Prostate gland (tissue), 2 donors: ENCODE measurements at regions not wholly inside any gene's neighbourhood (a gene's known extent, or its start where the extent isn't known, plus 50 kb on each side); places are given as distances from the start of the nearest gene placed in this dataset.

Experiments used
- DNase-seq: peaks from one replicate; pipeline ENCODE4 v3.0.0-alpha.2; 2019; ENCODE audit warnings: low spot score
- H3K27ac ChIP-seq, 2 donors: fragments of 200-600 bp; sonication (generic); 2 replicates each; pipeline ENCODE4 v1.5.1; 2017 to 2019
- H3K27me3 ChIP-seq: fragments of 200-600 bp; sonication (generic); replicated peaks from 2 replicates; pipeline ENCODE4 v1.5.1; 2019; ENCODE audit not compliant: insufficient read depth
- H3K36me3 ChIP-seq, 2 donors: fragments of 200-600 bp; sonication (generic); 1 replicate in 1 of 2; 2 replicates in 1 of 2; pipeline versions ENCODE4 v1.5.1 to v1.8.1; 2017 to 2019
- H3K4me1 ChIP-seq: fragments of 200-600 bp; sonication (generic); replicated peaks from 2 replicates; pipeline ENCODE4 v1.5.1; 2019
- H3K4me3 ChIP-seq, 2 donors: fragments of 200-600 bp; sonication (generic); 2 replicates each; pipeline ENCODE4 v1.5.1; 2017 to 2019
- H3K9me3 ChIP-seq: fragments of 200-600 bp; sonication (generic); 2 replicates; pipeline ENCODE4 v1.5.1; 2017
- CTCF ChIP-seq, 4 experiments: fragments of 200-600 bp in 2 of 4; fragments of 450-650 bp in 2 of 4; sonication (generic) in 2 of 4; IDR thresholded peaks; 1 replicate in 3 of 4; 2 replicates in 1 of 4; pipeline ENCODE4 v1.5.1; 2016 to 2019; ENCODE audit warnings: antibody characterized with exemption in 4 of 4, mild to moderate bottlenecking in 2 of 4, moderate library complexity in 2 of 4
- POLR2A ChIP-seq: fragments of 450-650 bp; IDR thresholded peaks from one replicate; pipeline ENCODE4 v1.6.1; 2016; ENCODE audit warnings: antibody characterized with exemption, mild to moderate bottlenecking
- POLR2AphosphoS5 ChIP-seq: sonication (generic); formaldehyde crosslinking; IDR thresholded peaks from one replicate; pipeline ENCODE4 v1.6.1; 2017; ENCODE audit warnings: antibody characterized with exemption
- WGBS: methylation state at CpG from one replicate; pipeline ENCODE4 v1.1.5; 2018; 5-methylcytosine and 5-hydroxymethylcytosine counted together
- intact Hi-C: fragments of 100-400 bp; cut with DNase I; formaldehyde crosslinking; loops from one replicate; pipeline ENCODE4 v1.14.2; 2022

- no peak for DNase-seq
- 81% methylated on average over 2 of the region's 2 CpGs for WGBS
- H3K4me1 ChIP-seq = no peaks in the 10 kb centered on the region
- no peaks in the 10 kb centered on the region for H3K9me3 ChIP-seq
- H3K36me3 ChIP-seq = no peaks in the 10 kb centered on the region
- no peak overlapping the region for H3K4me3 ChIP-seq
- TF ChIP-seq POLR2A (no peak), CTCF (IDR thresholded peaks at IDR 0.05) (no peak), POLR2AphosphoS5 (no peak)
- no peaks in the 10 kb centered on the region for H3K27me3 ChIP-seq
- intact Hi-C loops = no loop called here
- no peak overlapping the region for H3K27ac ChIP-seq
Measured at GRCh38 chr9:8158574-8158973, 359.0 kb upstream of the DMAC1 start.

- no peak for DNase-seq
- Histone ChIP-seq H3K27me3 (no peaks in the 10 kb centered on the region), H3K4me1 (no peaks in the 10 kb centered on the region), H3K36me3 (no peaks in the 10 kb centered on the region), H3K4me3 (no peak overlapping the region), H3K9me3 (no peaks in the 10 kb centered on the region), H3K27ac (no peak overlapping the region)
- intact Hi-C loops = no loop called here
- WGBS = 73% methylated on average over 3 of the region's 3 CpGs
- TF ChIP-seq POLR2A = no peak
- TF ChIP-seq CTCF (IDR thresholded peaks at IDR 0.05) = no peak
- no peak for TF ChIP-seq POLR2AphosphoS5
Measured at GRCh38 chr9:8157683-8158324, 358.2 kb upstream of the DMAC1 start.

GRCh38 chr9:8156346-8156745 is 356.8 kb upstream of the DMAC1 start:
- H3K36me3 ChIP-seq = no peaks in the 10 kb centered on the region
- no peaks in the 10 kb centered on the region for H3K4me1 ChIP-seq
- no peak overlapping the region for H3K27ac ChIP-seq
- TF ChIP-seq POLR2AphosphoS5 (no peak), CTCF (IDR thresholded peaks at IDR 0.05) (no peak), POLR2A (no peak)
- H3K27me3 ChIP-seq = no peaks in the 10 kb centered on the region
- no peak overlapping the region for H3K4me3 ChIP-seq
- intact Hi-C loops = no loop called here
- no peak for DNase-seq
- no peaks in the 10 kb centered on the region for H3K9me3 ChIP-seq
- 70% methylated on average over 2 of the region's 2 CpGs for WGBS

GRCh38 chr9:8155706-8156105 is 356.1 kb upstream of the DMAC1 start:
- Histone ChIP-seq H3K4me3 (no peak overlapping the region), H3K27ac (no peak overlapping the region), H3K36me3 (no peaks in the 10 kb centered on the region), H3K4me1 (no peaks in the 10 kb centered on the region), H3K9me3 (no peaks in the 10 kb centered on the region), H3K27me3 (no peaks in the 10 kb centered on the region)
- TF ChIP-seq POLR2AphosphoS5 (no peak), POLR2A (no peak), CTCF (IDR thresholded peaks at IDR 0.05) (no peak)
- WGBS = 90% methylated on average over 5 of the region's 5 CpGs
- no peak for DNase-seq
- intact Hi-C loops = no loop called here

GRCh38 chr9:8143677-8144076 is 344.1 kb upstream of the DMAC1 start:
- no peaks in the 10 kb centered on the region for H3K27me3 ChIP-seq
- intact Hi-C loops = no loop called here
- no peak for TF ChIP-seq POLR2A
- H3K4me1 ChIP-seq = no peaks in the 10 kb centered on the region
- no peak overlapping the region for H3K4me3 ChIP-seq
- H3K36me3 ChIP-seq = no peaks in the 10 kb centered on the region
- WGBS = 59% methylated on average over 3 of the region's 3 CpGs
- H3K9me3 ChIP-seq = no peaks in the 10 kb centered on the region
- DNase-seq = no peak
- H3K27ac ChIP-seq = no peak overlapping the region
